H9 (cell line): ENCODE measurements at regions not wholly inside any gene's neighbourhood (a gene's known extent, or its start where the extent isn't known, plus 50 kb on each side); places are given as distances from the start of the nearest gene placed in this dataset.

Experiments used
- DNase-seq: peaks from one replicate; pipeline ENCODE4 v3.0.0-alpha.2; 2017
- H2AFZ ChIP-seq: one replicate; pipeline ENCODE4 v1.6.1; 2013; ENCODE audit warnings: mild to moderate bottlenecking, low read length, control low read depth, moderate library complexity
- H2AK5ac ChIP-seq: 2 replicates; pipeline ENCODE4 v1.6.1; 2013; ENCODE audit warnings: low read length, control low read depth, mixed read lengths; ENCODE audit not compliant: insufficient read length
- H2BK120ac ChIP-seq: one replicate; pipeline ENCODE4 v1.6.1; 2013; ENCODE audit warnings: low read depth, mild to moderate bottlenecking, low read length, control low read depth, inconsistent platforms; ENCODE audit not compliant: poor library complexity, severe bottlenecking
- H2BK12ac ChIP-seq: 2 replicates; pipeline ENCODE4 v1.6.1; 2013; ENCODE audit warnings: low read length, control low read depth, mixed read lengths, low read depth; ENCODE audit not compliant: insufficient read length
- H2BK15ac ChIP-seq: 2 replicates; pipeline ENCODE4 v1.6.1; 2013; ENCODE audit warnings: low read depth, low read length, control low read depth
- H2BK20ac ChIP-seq: one replicate; pipeline ENCODE4 v1.6.1; 2013; ENCODE audit warnings: low read depth, mild to moderate bottlenecking, low read length, control low read depth, inconsistent platforms; ENCODE audit not compliant: poor library complexity, severe bottlenecking
- H2BK5ac ChIP-seq: 2 replicates; pipeline ENCODE4 v1.6.1; 2013; ENCODE audit warnings: low read length, control low read depth, mixed read lengths; ENCODE audit not compliant: insufficient read length
- H3K14ac ChIP-seq: 2 replicates; pipeline ENCODE4 v1.6.1; 2013; ENCODE audit warnings: low read length, control low read depth; ENCODE audit not compliant: insufficient read depth
- H3K18ac ChIP-seq: 2 replicates; pipeline ENCODE4 v1.6.1; 2013; ENCODE audit warnings: low read depth, mild to moderate bottlenecking, mixed read lengths, low read length, control low read depth; ENCODE audit not compliant: insufficient read length
- H3K23ac ChIP-seq: 2 replicates; pipeline ENCODE4 v1.6.1; 2013; ENCODE audit warnings: low read length, control low read depth, mixed read lengths, low read depth; ENCODE audit not compliant: insufficient read length
- H3K23me2 ChIP-seq: 2 replicates; pipeline ENCODE4 v1.6.1; 2013; ENCODE audit warnings: low read depth, mild to moderate bottlenecking, mixed read lengths, low read length, control low read depth; ENCODE audit not compliant: insufficient read length, poor library complexity, severe bottlenecking
- H3K27ac ChIP-seq: 2 replicates; pipeline ENCODE4 v1.5.1; 2013; ENCODE audit warnings: low read length, control low read depth, mixed read lengths, low read depth; ENCODE audit not compliant: insufficient read length
- H3K27me3 ChIP-seq: 2 replicates; pipeline ENCODE4 v1.6.1; 2013; ENCODE audit warnings: low read length, control low read depth, inconsistent platforms; ENCODE audit not compliant: insufficient read depth
- H3K4ac ChIP-seq: 2 replicates; pipeline ENCODE4 v1.6.1; 2013; ENCODE audit warnings: low read depth, mild to moderate bottlenecking, control low read depth, inconsistent platforms, low read length, moderate library complexity
- H3K4me1 ChIP-seq: 2 replicates; pipeline ENCODE4 v1.6.1; 2013; ENCODE audit warnings: low read length, control low read depth, inconsistent platforms; ENCODE audit not compliant: insufficient read depth
- H3K4me2 ChIP-seq: 2 replicates; pipeline ENCODE4 v1.6.1; 2013; ENCODE audit warnings: low read length, control low read depth, mixed read lengths; ENCODE audit not compliant: insufficient read length, insufficient read depth
- H3K56ac ChIP-seq: 2 replicates; pipeline ENCODE4 v1.6.1; 2013; ENCODE audit warnings: low read depth, mild to moderate bottlenecking, mixed read lengths, low read length, control low read depth; ENCODE audit not compliant: insufficient read length
- H3K79me1 ChIP-seq: 2 replicates; pipeline ENCODE4 v1.6.1; 2013; ENCODE audit warnings: low read depth, mild to moderate bottlenecking, moderate library complexity, low read length, control low read depth, inconsistent platforms; ENCODE audit not compliant: insufficient read depth, poor library complexity, severe bottlenecking
- H3K79me2 ChIP-seq: 2 replicates; pipeline ENCODE4 v1.6.1; 2013; ENCODE audit warnings: low read length, control low read depth, inconsistent platforms; ENCODE audit not compliant: insufficient read depth
- H3K9ac ChIP-seq: 2 replicates; pipeline ENCODE4 v1.6.1; 2013; ENCODE audit warnings: low read length, control low read depth, mixed read lengths; ENCODE audit not compliant: insufficient read length; ENCODE audit errors: extremely low read depth
- H3K9me3 ChIP-seq: one replicate; pipeline ENCODE4 v1.6.1; 2013; ENCODE audit warnings: low read depth, low read length, inconsistent platforms; ENCODE audit not compliant: control insufficient read depth
- H3T11ph ChIP-seq: one replicate; pipeline ENCODE4 v1.6.1; 2013; ENCODE audit warnings: mild to moderate bottlenecking, low read length, control low read depth, inconsistent platforms
- H4K20me1 ChIP-seq: one replicate; pipeline ENCODE4 v1.6.1; 2013; ENCODE audit not compliant: control insufficient read depth, insufficient read length, insufficient read depth
- H4K5ac ChIP-seq: 2 replicates; pipeline ENCODE4 v1.6.1; 2013; ENCODE audit warnings: low read depth, mild to moderate bottlenecking, mixed read lengths, low read length, control low read depth; ENCODE audit not compliant: insufficient read length
- H4K8ac ChIP-seq: replicated peaks from 2 replicates; pipeline ENCODE4 v1.6.1; 2013; ENCODE audit warnings: low read length, control low read depth, mixed read lengths, low read depth; ENCODE audit not compliant: insufficient read length
- H4K91ac ChIP-seq: 2 replicates; pipeline ENCODE4 v1.6.1; 2013; ENCODE audit warnings: low read depth, mild to moderate bottlenecking, moderate library complexity, mixed read lengths, low read length, control low read depth; ENCODE audit not compliant: insufficient read length
- H3K27ac Mint-ChIP-seq, 3 experiments: 2 replicates in 2 of 3; 3 replicates in 1 of 3; pipeline ENCODE4 v1.8.0; 2020 to 2021; ENCODE audit warnings: mixed read lengths in 3 of 3, mild to moderate bottlenecking in 1 of 3, moderate library complexity in 1 of 3
- H3K27me3 Mint-ChIP-seq: 2 replicates; pipeline ENCODE4 v1.8.0; 2021; ENCODE audit warnings: low read depth, mild to moderate bottlenecking, moderate library complexity, mixed read lengths
- H3K36me3 Mint-ChIP-seq, 3 experiments: 2 replicates in 2 of 3; 3 replicates in 1 of 3; pipeline ENCODE4 v1.8.0; 2020 to 2021; ENCODE audit warnings: low read depth in 3 of 3, mixed read lengths in 3 of 3; ENCODE audit not compliant: insufficient read depth in 1 of 3
- H3K4me1 Mint-ChIP-seq, 2 experiments: 2 replicates each; pipeline ENCODE4 v1.8.0; 2020; ENCODE audit warnings: mixed read lengths in 2 of 2
- H3K4me3 Mint-ChIP-seq, 2 experiments: 2 replicates in 1 of 2; 3 replicates in 1 of 2; pipeline ENCODE4 v1.8.0; 2020 to 2021; ENCODE audit warnings: mild to moderate bottlenecking in 2 of 2, mixed read lengths in 2 of 2, moderate library complexity in 1 of 2
- H3K9me3 Mint-ChIP-seq, 2 experiments: 2 replicates in 1 of 2; 3 replicates in 1 of 2; pipeline ENCODE4 v1.8.0; 2020; ENCODE audit warnings: mild to moderate bottlenecking in 2 of 2, mixed read lengths in 2 of 2, moderate library complexity in 1 of 2
- whole genome bisulfite sequencing: extraction: QIAGEN DNeasy Blood & Tissue Kit; methylation state at CpG from one replicate; pipeline ENCODE4 v1.1.7; 2013; ENCODE audit warnings: missing lambda C conversion rate, low lambda C conversion rate, mixed read lengths; ENCODE audit not compliant: insufficient read length; ENCODE audit errors: extremely low coverage; 5-methylcytosine and 5-hydroxymethylcytosine counted together
- TF ChIP-seq, protein P1 (sequence below): fragments of 200-600 bp; sonication (generic); conservative IDR thresholded peaks from 3 replicates; pipeline ENCODE4 v1.8.0; 2021; ENCODE audit warnings: antibody characterized with exemption, mild to moderate bottlenecking

GRCh38 chr2:193818801-193819499 is 1624.2 kb upstream of the TMEFF2 start:
- Histone ChIP-seq H3K79me1 (no peaks in the 10 kb centered on the region), H3K27me3 (no peaks in the 10 kb centered on the region), H3K9ac (no peak overlapping the region), H4K5ac (no peak overlapping the region), H3K23me2 (no peaks in the 10 kb centered on the region), H3K27ac (no peak overlapping the region), H2BK15ac (no peak overlapping the region), H2BK20ac (no peak overlapping the region), H3K18ac (no peak overlapping the region), H3K79me2 (no peaks in the 10 kb centered on the region), H4K8ac (no peak overlapping the region), H2AFZ (no peak overlapping the region), H3K4me1 (no peaks in the 10 kb centered on the region), H3K14ac (no peak overlapping the region), H4K91ac (no peak overlapping the region), H2BK120ac (no peak overlapping the region), H3K56ac (no peak overlapping the region), H2AK5ac (no peak overlapping the region), H2BK5ac (no peak overlapping the region), H3K9me3 (no peaks in the 10 kb centered on the region), H3K4me2 (no peak overlapping the region), H3K23ac (no peak overlapping the region), H2BK12ac (no peak overlapping the region), H3K4ac (no peak overlapping the region), H3T11ph (no peak overlapping the region), H4K20me1 (no peaks in the 10 kb centered on the region)
- Mint-ChIP-seq H3K27ac (no peak overlapping the region; a peak in 1 of 7 replicates), H3K36me3 (peaks cover 0 to 10% (median 2%) of the 10 kb centered on the region in 3 experiments; a peak in 2 of 7 replicates), H3K4me3 (no peak overlapping the region), H3K27me3 (no peaks in the 10 kb centered on the region), H3K4me1 (no peaks in the 10 kb centered on the region), H3K9me3 (peaks cover 6 to 10% of the 10 kb centered on the region in 2 experiments; a peak in 4 of 5 replicates)
- DNase-seq = no peak
- no CpG with 5 or more reads among the region's 5 CpGs for WGBS
- TF ChIP-seq, protein P1, sequence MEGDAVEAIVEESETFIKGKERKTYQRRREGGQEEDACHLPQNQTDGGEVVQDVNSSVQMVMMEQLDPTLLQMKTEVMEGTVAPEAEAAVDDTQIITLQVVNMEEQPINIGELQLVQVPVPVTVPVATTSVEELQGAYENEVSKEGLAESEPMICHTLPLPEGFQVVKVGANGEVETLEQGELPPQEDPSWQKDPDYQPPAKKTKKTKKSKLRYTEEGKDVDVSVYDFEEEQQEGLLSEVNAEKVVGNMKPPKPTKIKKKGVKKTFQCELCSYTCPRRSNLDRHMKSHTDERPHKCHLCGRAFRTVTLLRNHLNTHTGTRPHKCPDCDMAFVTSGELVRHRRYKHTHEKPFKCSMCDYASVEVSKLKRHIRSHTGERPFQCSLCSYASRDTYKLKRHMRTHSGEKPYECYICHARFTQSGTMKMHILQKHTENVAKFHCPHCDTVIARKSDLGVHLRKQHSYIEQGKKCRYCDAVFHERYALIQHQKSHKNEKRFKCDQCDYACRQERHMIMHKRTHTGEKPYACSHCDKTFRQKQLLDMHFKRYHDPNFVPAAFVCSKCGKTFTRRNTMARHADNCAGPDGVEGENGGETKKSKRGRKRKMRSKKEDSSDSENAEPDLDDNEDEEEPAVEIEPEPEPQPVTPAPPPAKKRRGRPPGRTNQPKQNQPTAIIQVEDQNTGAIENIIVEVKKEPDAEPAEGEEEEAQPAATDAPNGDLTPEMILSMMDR = no peak
